ENCODE measurements at regions not wholly inside any gene's neighbourhood (a gene's known extent, or its start where the extent isn't known, plus 50 kb on each side); places are given as distances from the start of the nearest gene placed in this dataset.

- Histone ChIP-seq H3K36me3 (ENCODE audit: control insufficient read depth in 2 of 2, insufficient read depth in 2 of 2, low read length in 1 of 2) (no peaks in the 10 kb centered on the region), H3K4me2 (ENCODE audit: control insufficient read depth, insufficient read depth) (no peak overlapping the region), H3K27me3 (replicated peaks in 1 of 2; ENCODE audit: control insufficient read depth in 2 of 2, insufficient read depth in 2 of 2, low read length in 1 of 2) (no peaks in the 10 kb centered on the region; a peak in 1 of 4 replicates), H2AFZ (ENCODE audit: control insufficient read depth, low read depth, low read length) (no peak overlapping the region), H3K4me1 (ENCODE audit: control insufficient read depth, insufficient read depth, low read length) (no peaks in the 10 kb centered on the region), H4K20me1 (ENCODE audit: control insufficient read depth, insufficient read depth) (no peaks in the 10 kb centered on the region), H3K79me2 (ENCODE audit: control insufficient read depth, insufficient read depth, low read length) (no peaks in the 10 kb centered on the region), H3K9ac (ENCODE audit: control insufficient read depth, insufficient read depth, low read length) (no peak overlapping the region), H3K4me3 (no peak overlapping the region), H3K27ac (ENCODE audit: control insufficient read depth, insufficient read depth) (no peak overlapping the region), H3K9me3 (replicated peaks; ENCODE audit: control insufficient read depth, insufficient read depth, low read length) (no peaks in the 10 kb centered on the region)
- DNase-seq (ENCODE audit: low read depth, low spot score) (no peak), ATAC-seq (no peak), FAIRE-seq (no peak)
- in situ Hi-C loops (cut with MboI) = no loop called here
- RAD21 ChIA-PET (ENCODE audit: unreplicated experiment) = no interaction called here
- SMC1A ChIA-PET (ENCODE audit: uncharacterized antibody, unreplicated experiment) = no interaction called here
- intact Hi-C loops (cut with micrococcal nuclease; ENCODE audit: unreplicated experiment) = no loop called here
- POLR2A ChIA-PET = no interaction called here
- BruUV-seq (replicated peaks) = no TSS peak
- CTCF ChIA-PET = no interaction called here
- WGBS (ENCODE audit: insufficient coverage, insufficient replicate concordance, low lambda C conversion rate, missing lambda C conversion rate) = 0% methylated on average over 1 of the region's 1 CpG
- no peak for TF ChIP-seq HDAC2 (IDR thresholded peaks at IDR 0.05)
- no peak for TF ChIP-seq PRDM15 (CRISPR knock-in tag; IDR thresholded peaks at IDR 0.05)
- TF ChIP-seq ELK1 (IDR thresholded peaks at IDR 0.05; ENCODE audit: low read depth, low read length) = no peak
- no peak for TF ChIP-seq ZBED1 (IDR thresholded peaks at IDR 0.05; ENCODE audit: borderline replicate concordance)
- TF ChIP-seq POU2F2 (IDR thresholded peaks at IDR 0.05; ENCODE audit: borderline replicate concordance, low read depth, low read length) = no peak
- no peak for TF ChIP-seq SUZ12 (IDR thresholded peaks at IDR 0.05; ENCODE audit: unreplicated experiment)
- TF ChIP-seq YBX1 (IDR thresholded peaks at IDR 0.05) = no peak
- no peak for TF ChIP-seq CREM (IDR thresholded peaks at IDR 0.05; ENCODE audit: low read depth)
- TF ChIP-seq DPF2 (IDR thresholded peaks at IDR 0.05) = no peak
- TF ChIP-seq IRF4 (IDR thresholded peaks at IDR 0.05; ENCODE audit: low read depth, low read length) = no peak
- TF ChIP-seq NBN (IDR thresholded peaks at IDR 0.05) = no peak
- TF ChIP-seq FOS (IDR thresholded peaks at IDR 0.05; ENCODE audit: borderline replicate concordance, extremely low read depth, insufficient read length) = no peak
- TF ChIP-seq GABPA (IDR thresholded peaks at IDR 0.05; ENCODE audit: low read depth) = no peak
- no peak for TF ChIP-seq E2F4 (IDR thresholded peaks at IDR 0.05; ENCODE audit: low read depth, low read length)
- no peak for TF ChIP-seq CEBPB (IDR thresholded peaks at IDR 0.05; ENCODE audit: borderline replicate concordance in 1 of 2, low read depth in 2 of 2, low read length in 2 of 2)
Measured at GRCh38 chr6:14339172-14339571, 221.6 kb downstream of the CD83 start.

Data from GM12878 (cell line).